GM23338 (cell line): ENCODE measurements at regions not wholly inside any gene's neighbourhood (a gene's known extent, or its start where the extent isn't known, plus 50 kb on each side); places are given as distances from the start of the nearest gene placed in this dataset.

ENCODE experiments used
- ATAC-seq: fragments of 200-7000 bp; cut with Tn5 transposase; 3 replicates; pipeline ENCODE4 v1.9.1; 2020
- DNase-seq: peaks from one replicate; pipeline ENCODE4 v3.0.0-alpha.2; 2015; ENCODE audit warnings: low spot score
- H2AFZ ChIP-seq: fragments of 200-600 bp; sonication (generic); 2 replicates; pipeline ENCODE4 v1.8.0; 2016; ENCODE audit warnings: antibody characterized with exemption, mild to moderate bottlenecking, moderate library complexity
- H3F3A ChIP-seq: fragments of 200-600 bp; sonication (generic); replicated peaks from 2 replicates; pipeline ENCODE4 v1.8.0; 2017; ENCODE audit warnings: antibody characterized with exemption, mixed run types, low read depth
- H3K27ac ChIP-seq: fragments of 200-600 bp; sonication (generic); 2 replicates; pipeline ENCODE4 v1.6.1; 2016; ENCODE audit warnings: low read depth
- H3K27me3 ChIP-seq: fragments of 200-600 bp; sonication (generic); 2 replicates; pipeline ENCODE4 v1.8.0; 2016; ENCODE audit warnings: mild to moderate bottlenecking, mixed run types, moderate library complexity; ENCODE audit not compliant: insufficient read depth
- H3K36me3 ChIP-seq: fragments of 200-600 bp; sonication (generic); 2 replicates; pipeline ENCODE4 v1.8.0; 2016; ENCODE audit warnings: mild to moderate bottlenecking; ENCODE audit not compliant: insufficient read depth
- H3K4me1 ChIP-seq: fragments of 200-600 bp; sonication (generic); 2 replicates; pipeline ENCODE4 v1.8.0; 2016; ENCODE audit warnings: mild to moderate bottlenecking, moderate library complexity; ENCODE audit not compliant: insufficient read depth
- H3K4me2 ChIP-seq: fragments of 200-600 bp; sonication (generic); 2 replicates; pipeline ENCODE4 v1.7.1; 2017; ENCODE audit warnings: mixed run types
- H3K4me3 ChIP-seq: fragments of 200-600 bp; sonication (generic); 2 replicates; pipeline ENCODE4 v1.6.1; 2016; ENCODE audit warnings: mixed run types
- H3K79me2 ChIP-seq: fragments of 200-600 bp; sonication (generic); replicated peaks from 2 replicates; pipeline ENCODE4 v1.8.0; 2017; ENCODE audit warnings: mild to moderate bottlenecking; ENCODE audit not compliant: insufficient read depth
- H3K9me2 ChIP-seq: fragments of 200-600 bp; sonication (generic); 2 replicates; pipeline ENCODE4 v1.8.0; 2017; ENCODE audit not compliant: insufficient read depth
- H4K20me1 ChIP-seq: fragments of 200-600 bp; sonication (generic); replicated peaks from 2 replicates; pipeline ENCODE4 v1.8.0; 2017; ENCODE audit warnings: mild to moderate bottlenecking; ENCODE audit not compliant: insufficient read depth
- H3K27ac Mint-ChIP-seq: 2 replicates; pipeline ENCODE4 v1.8.0; 2020; ENCODE audit warnings: inconsistent platforms, mild to moderate bottlenecking, moderate library complexity, mixed read lengths
- H3K27me3 Mint-ChIP-seq: 3 replicates; pipeline ENCODE4 v1.8.0; 2022; ENCODE audit warnings: low read depth, mild to moderate bottlenecking, moderate library complexity, mixed read lengths, inconsistent platforms; ENCODE audit not compliant: insufficient read depth, poor library complexity
- H3K36me3 Mint-ChIP-seq: 3 replicates; pipeline ENCODE4 v1.8.0; 2021; ENCODE audit warnings: low read depth, mild to moderate bottlenecking, inconsistent platforms, moderate library complexity, mixed read lengths
- H3K4me1 Mint-ChIP-seq: 3 replicates; pipeline ENCODE4 v1.8.0; 2020; ENCODE audit warnings: mild to moderate bottlenecking, inconsistent platforms, mixed read lengths
- H3K4me3 Mint-ChIP-seq: 3 replicates; pipeline ENCODE4 v1.8.0; 2021; ENCODE audit warnings: moderate library complexity, mild to moderate bottlenecking, inconsistent platforms, mixed read lengths
- H3K9me3 Mint-ChIP-seq: 3 replicates; pipeline ENCODE4 v1.8.0; 2020; ENCODE audit warnings: moderate library complexity, mild to moderate bottlenecking, inconsistent platforms, mixed read lengths
- CREB1 ChIP-seq: fragments of 250-450 bp; sonication (Bioruptor Pico); IDR thresholded peaks from 2 replicates; pipeline ENCODE4 v1.5.0; 2020; ENCODE audit warnings: low read depth, mild to moderate bottlenecking, moderate library complexity
- EZH2 ChIP-seq: fragments of 200-600 bp; sonication (generic); IDR thresholded peaks from one replicate; pipeline ENCODE4 v1.8.0; 2017; ENCODE audit warnings: antibody characterized with exemption, mild to moderate bottlenecking, low read depth; ENCODE audit not compliant: unreplicated experiment
- EZH2phosphoT487 ChIP-seq: fragments of 200-600 bp; sonication (generic); IDR thresholded peaks from one replicate; pipeline ENCODE4 v1.8.1; 2018; ENCODE audit warnings: antibody characterized with exemption; ENCODE audit not compliant: unreplicated experiment
- NANOG ChIP-seq: IDR thresholded peaks from 2 replicates; pipeline ENCODE4 v1.6.1; 2016; ENCODE audit warnings: antibody characterized with exemption, borderline replicate concordance
- POLR2AphosphoS5 ChIP-seq: IDR thresholded peaks from 2 replicates; pipeline ENCODE4 v1.6.1; 2016; ENCODE audit warnings: antibody characterized with exemption, low read depth
- STAT1 ChIP-seq: IDR thresholded peaks from one replicate; pipeline ENCODE4 v1.6.1; 2016; ENCODE audit warnings: antibody characterized with exemption; ENCODE audit not compliant: unreplicated experiment
- ZNF114 ChIP-seq: fragments of 250-450 bp; sonication (Bioruptor Pico); IDR thresholded peaks from 2 replicates; pipeline ENCODE4 v1.5.0; 2020; ENCODE audit warnings: mild to moderate bottlenecking, moderate library complexity
- ZNF331 ChIP-seq: fragments of 250-450 bp; sonication (Bioruptor Pico); IDR thresholded peaks from 2 replicates; pipeline ENCODE4 v1.5.0; 2020; ENCODE audit warnings: low read depth, mild to moderate bottlenecking, moderate library complexity
- TF ChIP-seq, protein P1 (sequence below): IDR thresholded peaks from 2 replicates; pipeline ENCODE4 v1.6.1; 2016; ENCODE audit warnings: antibody characterized with exemption
- TF ChIP-seq, protein P2 (sequence below), 2 experiments: fragments of 200-600 bp in 1 of 2; sonication (generic) in 1 of 2; conservative IDR thresholded peaks; 2 replicates each; pipeline versions ENCODE4 v1.5.1 to v1.6.1; 2016 to 2017; ENCODE audit warnings: antibody characterized with exemption in 2 of 2, low read depth in 2 of 2, mild to moderate bottlenecking in 2 of 2, moderate library complexity in 1 of 2
- TF ChIP-seq, protein P3 (sequence below): fragments of 250-450 bp; sonication (Bioruptor Pico); IDR thresholded peaks from 2 replicates; pipeline ENCODE4 v1.5.0; 2020; ENCODE audit warnings: mild to moderate bottlenecking, moderate library complexity

DNA sequence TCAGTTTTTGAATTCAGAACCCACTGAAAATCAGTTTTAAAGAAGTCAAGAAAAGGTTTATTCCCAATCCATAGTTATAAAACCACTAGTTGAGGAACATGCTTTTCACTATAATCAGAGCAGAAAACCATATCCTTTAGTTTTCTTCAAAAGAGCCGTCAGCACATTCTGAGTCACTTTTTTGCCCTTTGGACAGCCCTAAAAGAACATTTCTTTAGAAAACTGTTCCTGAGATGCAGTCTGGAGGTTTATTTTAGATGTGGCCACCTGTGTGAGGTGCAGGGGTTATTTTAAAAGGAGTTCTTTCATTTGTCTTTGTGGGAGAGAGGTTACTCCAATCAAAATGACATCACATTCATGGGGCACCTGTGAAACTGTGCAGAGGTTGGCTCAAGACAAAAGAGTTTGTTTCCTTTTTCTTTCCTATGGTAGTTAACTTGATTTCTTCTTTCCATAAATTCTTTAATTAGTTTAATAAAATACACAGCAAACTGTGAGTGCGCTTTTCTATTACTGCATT, 221.6 kb upstream of the RPS23 start (continued):
- TF ChIP-seq, protein P1, sequence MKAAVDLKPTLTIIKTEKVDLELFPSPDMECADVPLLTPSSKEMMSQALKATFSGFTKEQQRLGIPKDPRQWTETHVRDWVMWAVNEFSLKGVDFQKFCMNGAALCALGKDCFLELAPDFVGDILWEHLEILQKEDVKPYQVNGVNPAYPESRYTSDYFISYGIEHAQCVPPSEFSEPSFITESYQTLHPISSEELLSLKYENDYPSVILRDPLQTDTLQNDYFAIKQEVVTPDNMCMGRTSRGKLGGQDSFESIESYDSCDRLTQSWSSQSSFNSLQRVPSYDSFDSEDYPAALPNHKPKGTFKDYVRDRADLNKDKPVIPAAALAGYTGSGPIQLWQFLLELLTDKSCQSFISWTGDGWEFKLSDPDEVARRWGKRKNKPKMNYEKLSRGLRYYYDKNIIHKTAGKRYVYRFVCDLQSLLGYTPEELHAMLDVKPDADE = no peak

DNA sequence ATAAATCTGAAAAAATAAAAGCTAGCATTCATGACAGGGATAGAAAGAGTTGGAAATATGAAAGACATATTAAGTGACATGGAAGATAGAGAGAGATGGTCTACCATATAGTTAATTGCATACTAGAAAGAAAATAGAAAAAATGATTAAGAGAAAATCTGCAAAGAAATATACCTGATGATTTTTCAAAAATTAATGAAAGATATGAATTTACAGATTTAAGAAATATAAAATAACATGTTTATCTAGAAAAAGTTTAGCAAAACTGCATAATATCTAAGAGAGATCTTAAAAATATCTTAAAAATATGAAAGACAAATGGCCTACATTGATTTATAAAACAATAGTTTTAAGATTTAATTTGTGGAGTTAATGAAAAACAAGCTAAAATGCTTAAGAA, 219.1 kb upstream of the RPS23 start:
- H4K20me1 ChIP-seq = no peaks in the 10 kb centered on the region
- TF ChIP-seq POLR2AphosphoS5 (no peak), ZNF331 (CRISPR knock-in tag) (no peak), ZNF114 (CRISPR knock-in tag) (no peak), STAT1 (no peak), NANOG (no peak), EZH2phosphoT487 (no peak), EZH2 (no peak), CREB1 (CRISPR knock-in tag) (no peak)
- TF ChIP-seq, protein P2, sequence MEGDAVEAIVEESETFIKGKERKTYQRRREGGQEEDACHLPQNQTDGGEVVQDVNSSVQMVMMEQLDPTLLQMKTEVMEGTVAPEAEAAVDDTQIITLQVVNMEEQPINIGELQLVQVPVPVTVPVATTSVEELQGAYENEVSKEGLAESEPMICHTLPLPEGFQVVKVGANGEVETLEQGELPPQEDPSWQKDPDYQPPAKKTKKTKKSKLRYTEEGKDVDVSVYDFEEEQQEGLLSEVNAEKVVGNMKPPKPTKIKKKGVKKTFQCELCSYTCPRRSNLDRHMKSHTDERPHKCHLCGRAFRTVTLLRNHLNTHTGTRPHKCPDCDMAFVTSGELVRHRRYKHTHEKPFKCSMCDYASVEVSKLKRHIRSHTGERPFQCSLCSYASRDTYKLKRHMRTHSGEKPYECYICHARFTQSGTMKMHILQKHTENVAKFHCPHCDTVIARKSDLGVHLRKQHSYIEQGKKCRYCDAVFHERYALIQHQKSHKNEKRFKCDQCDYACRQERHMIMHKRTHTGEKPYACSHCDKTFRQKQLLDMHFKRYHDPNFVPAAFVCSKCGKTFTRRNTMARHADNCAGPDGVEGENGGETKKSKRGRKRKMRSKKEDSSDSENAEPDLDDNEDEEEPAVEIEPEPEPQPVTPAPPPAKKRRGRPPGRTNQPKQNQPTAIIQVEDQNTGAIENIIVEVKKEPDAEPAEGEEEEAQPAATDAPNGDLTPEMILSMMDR (conservative IDR thresholded peaks at IDR 0.05; ENCODE audit: low read depth in 2 of 2) = no peak
- TF ChIP-seq, protein P3, sequence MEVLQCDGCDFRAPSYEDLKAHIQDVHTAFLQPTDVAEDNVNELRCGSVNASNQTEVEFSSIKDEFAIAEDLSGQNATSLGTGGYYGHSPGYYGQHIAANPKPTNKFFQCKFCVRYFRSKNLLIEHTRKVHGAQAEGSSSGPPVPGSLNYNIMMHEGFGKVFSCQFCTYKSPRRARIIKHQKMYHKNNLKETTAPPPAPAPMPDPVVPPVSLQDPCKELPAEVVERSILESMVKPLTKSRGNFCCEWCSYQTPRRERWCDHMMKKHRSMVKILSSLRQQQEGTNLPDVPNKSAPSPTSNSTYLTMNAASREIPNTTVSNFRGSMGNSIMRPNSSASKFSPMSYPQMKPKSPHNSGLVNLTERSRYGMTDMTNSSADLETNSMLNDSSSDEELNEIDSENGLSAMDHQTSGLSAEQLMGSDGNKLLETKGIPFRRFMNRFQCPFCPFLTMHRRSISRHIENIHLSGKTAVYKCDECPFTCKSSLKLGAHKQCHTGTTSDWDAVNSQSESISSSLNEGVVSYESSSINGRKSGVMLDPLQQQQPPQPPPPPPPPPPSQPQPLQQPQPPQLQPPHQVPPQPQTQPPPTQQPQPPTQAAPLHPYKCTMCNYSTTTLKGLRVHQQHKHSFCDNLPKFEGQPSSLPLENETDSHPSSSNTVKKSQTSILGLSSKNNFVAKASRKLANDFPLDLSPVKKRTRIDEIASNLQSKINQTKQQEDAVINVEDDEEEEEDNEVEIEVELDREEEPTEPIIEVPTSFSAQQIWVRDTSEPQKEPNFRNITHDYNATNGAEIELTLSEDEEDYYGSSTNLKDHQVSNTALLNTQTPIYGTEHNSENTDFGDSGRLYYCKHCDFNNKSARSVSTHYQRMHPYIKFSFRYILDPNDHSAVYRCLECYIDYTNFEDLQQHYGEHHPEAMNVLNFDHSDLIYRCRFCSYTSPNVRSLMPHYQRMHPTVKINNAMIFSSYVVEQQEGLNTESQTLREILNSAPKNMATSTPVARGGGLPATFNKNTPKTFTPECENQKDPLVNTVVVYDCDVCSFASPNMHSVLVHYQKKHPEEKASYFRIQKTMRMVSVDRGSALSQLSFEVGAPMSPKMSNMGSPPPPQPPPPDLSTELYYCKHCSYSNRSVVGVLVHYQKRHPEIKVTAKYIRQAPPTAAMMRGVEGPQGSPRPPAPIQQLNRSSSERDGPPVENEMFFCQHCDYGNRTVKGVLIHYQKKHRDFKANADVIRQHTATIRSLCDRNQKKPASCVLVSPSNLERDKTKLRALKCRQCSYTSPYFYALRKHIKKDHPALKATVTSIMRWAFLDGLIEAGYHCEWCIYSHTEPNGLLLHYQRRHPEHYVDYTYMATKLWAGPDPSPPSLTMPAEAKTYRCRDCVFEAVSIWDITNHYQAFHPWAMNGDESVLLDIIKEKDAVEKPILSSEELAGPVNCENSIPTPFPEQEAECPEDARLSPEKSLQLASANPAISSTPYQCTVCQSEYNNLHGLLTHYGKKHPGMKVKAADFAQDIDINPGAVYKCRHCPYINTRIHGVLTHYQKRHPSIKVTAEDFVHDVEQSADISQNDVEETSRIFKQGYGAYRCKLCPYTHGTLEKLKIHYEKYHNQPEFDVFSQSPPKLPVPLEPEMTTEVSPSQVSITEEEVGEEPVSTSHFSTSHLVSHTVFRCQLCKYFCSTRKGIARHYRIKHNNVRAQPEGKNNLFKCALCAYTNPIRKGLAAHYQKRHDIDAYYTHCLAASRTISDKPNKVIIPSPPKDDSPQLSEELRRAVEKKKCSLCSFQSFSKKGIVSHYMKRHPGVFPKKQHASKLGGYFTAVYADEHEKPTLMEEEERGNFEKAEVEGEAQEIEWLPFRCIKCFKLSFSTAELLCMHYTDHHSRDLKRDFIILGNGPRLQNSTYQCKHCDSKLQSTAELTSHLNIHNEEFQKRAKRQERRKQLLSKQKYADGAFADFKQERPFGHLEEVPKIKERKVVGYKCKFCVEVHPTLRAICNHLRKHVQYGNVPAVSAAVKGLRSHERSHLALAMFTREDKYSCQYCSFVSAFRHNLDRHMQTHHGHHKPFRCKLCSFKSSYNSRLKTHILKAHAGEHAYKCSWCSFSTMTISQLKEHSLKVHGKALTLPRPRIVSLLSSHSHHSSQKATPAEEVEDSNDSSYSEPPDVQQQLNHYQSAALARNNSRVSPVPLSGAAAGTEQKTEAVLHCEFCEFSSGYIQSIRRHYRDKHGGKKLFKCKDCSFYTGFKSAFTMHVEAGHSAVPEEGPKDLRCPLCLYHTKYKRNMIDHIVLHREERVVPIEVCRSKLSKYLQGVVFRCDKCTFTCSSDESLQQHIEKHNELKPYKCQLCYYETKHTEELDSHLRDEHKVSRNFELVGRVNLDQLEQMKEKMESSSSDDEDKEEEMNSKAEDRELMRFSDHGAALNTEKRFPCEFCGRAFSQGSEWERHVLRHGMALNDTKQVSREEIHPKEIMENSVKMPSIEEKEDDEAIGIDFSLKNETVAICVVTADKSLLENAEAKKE (CRISPR knock-in tag) = no peak

More for the DNA sequence above, 219.1 kb upstream of the RPS23 start:
- Mint-ChIP-seq H3K27me3 (no peaks in the 10 kb centered on the region), H3K36me3 (no peaks in the 10 kb centered on the region), H3K4me3 (no peak overlapping the region), H3K4me1 (no peaks in the 10 kb centered on the region), H3K9me3 (peaks cover 3% of the 10 kb centered on the region; the same call in 2 of the 3 replicates), H3K27ac (no peak overlapping the region)
- Histone ChIP-seq H3K36me3 (no peaks in the 10 kb centered on the region), H3K4me1 (no peaks in the 10 kb centered on the region), H3K27me3 (no peaks in the 10 kb centered on the region), H3K27ac (no peak overlapping the region), H3K4me3 (no peak overlapping the region), H3K4me2 (no peak overlapping the region), H3K9me2 (no peaks in the 10 kb centered on the region; the same call in 1 of the 2 replicates), H3F3A (no peaks in the 10 kb centered on the region), H3K79me2 (no peaks in the 10 kb centered on the region), H2AFZ (no peak overlapping the region)
- ATAC-seq = no peak
- no peak for DNase-seq
